SK-N-SH treated with all-trans-retinoic acid at 6 μM for 48 hours (cell line): ENCODE measurements at regions not wholly inside any gene's neighbourhood (a gene's known extent, or its start where the extent isn't known, plus 50 kb on each side); places are given as distances from the start of the nearest gene placed in this dataset.

Experiments used
- ARNTL ChIP-seq: fragments of 450-650 bp; formaldehyde crosslinking; IDR thresholded peaks from 2 replicates; pipeline ENCODE4 v1.5.0; 2020; ENCODE audit warnings: low read depth, mild to moderate bottlenecking, moderate library complexity, borderline replicate concordance
- ISL1 ChIP-seq: fragments of 250-450 bp; sonication (Bioruptor Pico); IDR thresholded peaks from 2 replicates; pipeline ENCODE4 v2.1.2; 2022; ENCODE audit warnings: mild to moderate bottlenecking, moderate library complexity
- PATZ1 ChIP-seq: fragments of 250-450 bp; sonication (Bioruptor Pico); IDR thresholded peaks from 2 replicates; pipeline ENCODE4 v1.8.0; 2020; ENCODE audit warnings: mild to moderate bottlenecking, moderate library complexity, borderline replicate concordance
- POU6F1 ChIP-seq: fragments of 250-450 bp; sonication (Bioruptor Pico); IDR thresholded peaks from 2 replicates; pipeline ENCODE4 v1.8.0; 2021; ENCODE audit warnings: low read depth, mild to moderate bottlenecking, moderate library complexity, borderline replicate concordance
- RARB ChIP-seq: fragments of 250-450 bp; sonication (Bioruptor Pico); IDR thresholded peaks from 2 replicates; pipeline ENCODE4 v1.8.0; 2021; ENCODE audit warnings: mild to moderate bottlenecking, moderate library complexity
- SNAI2 ChIP-seq: fragments of 250-450 bp; sonication (Bioruptor Pico); IDR thresholded peaks from 2 replicates; pipeline ENCODE4 v1.5.0; 2020; ENCODE audit warnings: mild to moderate bottlenecking, moderate library complexity
- TCF4 ChIP-seq: fragments of 250-450 bp; sonication (Bioruptor Pico); IDR thresholded peaks from 2 replicates; pipeline ENCODE4 v1.8.0; 2021; ENCODE audit warnings: mild to moderate bottlenecking, moderate library complexity, borderline replicate concordance
- ZNF565 ChIP-seq: fragments of 450-650 bp; formaldehyde crosslinking; conservative IDR thresholded peaks from 2 replicates; pipeline ENCODE4 v1.5.0; 2020; ENCODE audit warnings: low read depth, mild to moderate bottlenecking, moderate library complexity
- TF ChIP-seq, protein P1 (sequence below): fragments of 250-450 bp; sonication (Bioruptor Pico); IDR thresholded peaks from 2 replicates; pipeline ENCODE4 v1.5.1; 2021; ENCODE audit warnings: mild to moderate bottlenecking, moderate library complexity

- TF ChIP-seq RARB (CRISPR knock-in tag) (no peak), ZNF565 (CRISPR knock-in tag) (no peak), ARNTL (no peak), PATZ1 (no peak), SNAI2 (CRISPR knock-in tag) (no peak), ISL1 (no peak), POU6F1 (CRISPR knock-in tag) (no peak), TCF4 (CRISPR knock-in tag) (no peak)
- TF ChIP-seq, protein P1, sequence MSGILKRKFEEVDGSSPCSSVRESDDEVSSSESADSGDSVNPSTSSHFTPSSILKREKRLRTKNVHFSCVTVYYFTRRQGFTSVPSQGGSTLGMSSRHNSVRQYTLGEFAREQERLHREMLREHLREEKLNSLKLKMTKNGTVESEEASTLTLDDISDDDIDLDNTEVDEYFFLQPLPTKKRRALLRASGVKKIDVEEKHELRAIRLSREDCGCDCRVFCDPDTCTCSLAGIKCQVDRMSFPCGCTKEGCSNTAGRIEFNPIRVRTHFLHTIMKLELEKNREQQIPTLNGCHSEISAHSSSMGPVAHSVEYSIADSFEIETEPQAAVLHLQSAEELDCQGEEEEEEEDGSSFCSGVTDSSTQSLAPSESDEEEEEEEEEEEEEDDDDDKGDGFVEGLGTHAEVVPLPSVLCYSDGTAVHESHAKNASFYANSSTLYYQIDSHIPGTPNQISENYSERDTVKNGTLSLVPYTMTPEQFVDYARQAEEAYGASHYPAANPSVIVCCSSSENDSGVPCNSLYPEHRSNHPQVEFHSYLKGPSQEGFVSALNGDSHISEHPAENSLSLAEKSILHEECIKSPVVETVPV (CRISPR knock-in tag), result no peak
Observed at GRCh38 chr9:12538842-12539579, 154.2 kb upstream of the TYRP1 start.
